ENCODE measurements at regions not wholly inside any gene's neighbourhood (a gene's known extent, or its start where the extent isn't known, plus 50 kb on each side); places are given as distances from the start of the nearest gene placed in this dataset.

DNA sequence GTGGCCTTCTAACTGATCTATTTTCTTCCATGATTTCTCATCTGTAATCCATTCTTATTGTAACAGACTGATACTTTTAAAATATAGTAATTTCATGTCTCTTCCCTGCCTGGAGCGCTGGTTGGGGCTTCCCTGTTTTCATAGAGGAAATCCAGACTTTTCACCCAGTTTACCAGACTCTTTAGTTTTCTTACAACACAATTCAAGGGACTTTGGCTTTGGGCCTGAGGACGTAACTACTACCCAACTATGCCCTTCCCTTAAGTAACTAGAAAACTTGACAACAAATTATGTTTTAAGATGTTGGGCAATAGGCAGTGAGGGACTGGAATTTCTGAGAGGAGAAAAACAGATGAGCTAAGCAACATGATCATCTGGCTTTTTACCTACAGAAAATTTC, 289.6 kb downstream of the FGF10 start:
- TF ChIP-seq, protein P1, sequence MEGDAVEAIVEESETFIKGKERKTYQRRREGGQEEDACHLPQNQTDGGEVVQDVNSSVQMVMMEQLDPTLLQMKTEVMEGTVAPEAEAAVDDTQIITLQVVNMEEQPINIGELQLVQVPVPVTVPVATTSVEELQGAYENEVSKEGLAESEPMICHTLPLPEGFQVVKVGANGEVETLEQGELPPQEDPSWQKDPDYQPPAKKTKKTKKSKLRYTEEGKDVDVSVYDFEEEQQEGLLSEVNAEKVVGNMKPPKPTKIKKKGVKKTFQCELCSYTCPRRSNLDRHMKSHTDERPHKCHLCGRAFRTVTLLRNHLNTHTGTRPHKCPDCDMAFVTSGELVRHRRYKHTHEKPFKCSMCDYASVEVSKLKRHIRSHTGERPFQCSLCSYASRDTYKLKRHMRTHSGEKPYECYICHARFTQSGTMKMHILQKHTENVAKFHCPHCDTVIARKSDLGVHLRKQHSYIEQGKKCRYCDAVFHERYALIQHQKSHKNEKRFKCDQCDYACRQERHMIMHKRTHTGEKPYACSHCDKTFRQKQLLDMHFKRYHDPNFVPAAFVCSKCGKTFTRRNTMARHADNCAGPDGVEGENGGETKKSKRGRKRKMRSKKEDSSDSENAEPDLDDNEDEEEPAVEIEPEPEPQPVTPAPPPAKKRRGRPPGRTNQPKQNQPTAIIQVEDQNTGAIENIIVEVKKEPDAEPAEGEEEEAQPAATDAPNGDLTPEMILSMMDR (IDR thresholded peaks at IDR 0.05 in 2 of 3, conservative IDR thresholded peaks at IDR 0.05 in 1 of 3; ENCODE audit: borderline replicate concordance in 1 of 3, insufficient read depth in 1 of 3, low read depth in 2 of 3, low read length in 2 of 3), result no peak
- no peak for TF ChIP-seq POLR2A (IDR thresholded peaks at IDR 0.05; ENCODE audit: borderline replicate concordance, extremely low read depth, insufficient read depth, insufficient read length)
- TF ChIP-seq, protein P2, sequence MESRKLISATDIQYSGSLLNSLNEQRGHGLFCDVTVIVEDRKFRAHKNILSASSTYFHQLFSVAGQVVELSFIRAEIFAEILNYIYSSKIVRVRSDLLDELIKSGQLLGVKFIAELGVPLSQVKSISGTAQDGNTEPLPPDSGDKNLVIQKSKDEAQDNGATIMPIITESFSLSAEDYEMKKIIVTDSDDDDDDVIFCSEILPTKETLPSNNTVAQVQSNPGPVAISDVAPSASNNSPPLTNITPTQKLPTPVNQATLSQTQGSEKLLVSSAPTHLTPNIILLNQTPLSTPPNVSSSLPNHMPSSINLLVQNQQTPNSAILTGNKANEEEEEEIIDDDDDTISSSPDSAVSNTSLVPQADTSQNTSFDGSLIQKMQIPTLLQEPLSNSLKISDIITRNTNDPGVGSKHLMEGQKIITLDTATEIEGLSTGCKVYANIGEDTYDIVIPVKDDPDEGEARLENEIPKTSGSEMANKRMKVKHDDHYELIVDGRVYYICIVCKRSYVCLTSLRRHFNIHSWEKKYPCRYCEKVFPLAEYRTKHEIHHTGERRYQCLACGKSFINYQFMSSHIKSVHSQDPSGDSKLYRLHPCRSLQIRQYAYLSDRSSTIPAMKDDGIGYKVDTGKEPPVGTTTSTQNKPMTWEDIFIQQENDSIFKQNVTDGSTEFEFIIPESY (IDR thresholded peaks at IDR 0.05; ENCODE audit: extremely low read depth, insufficient replicate concordance, low read length), result no peak
- TF ChIP-seq POLR2AphosphoS5 (IDR thresholded peaks at IDR 0.05; ENCODE audit: low read depth, low read length), result no peak
- TF ChIP-seq RAD21 (IDR thresholded peaks at IDR 0.05; ENCODE audit: low read depth), result no peak
- no peak for TF ChIP-seq CBX3 (IDR thresholded peaks at IDR 0.05; ENCODE audit: low read depth)
- TF ChIP-seq, protein P3, sequence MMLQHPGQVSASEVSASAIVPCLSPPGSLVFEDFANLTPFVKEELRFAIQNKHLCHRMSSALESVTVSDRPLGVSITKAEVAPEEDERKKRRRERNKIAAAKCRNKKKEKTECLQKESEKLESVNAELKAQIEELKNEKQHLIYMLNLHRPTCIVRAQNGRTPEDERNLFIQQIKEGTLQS (IDR thresholded peaks at IDR 0.05), result no peak
- no peak for TF ChIP-seq EZH2 (IDR thresholded peaks at IDR 0.05)
- TF ChIP-seq TCF7L2 (IDR thresholded peaks at IDR 0.05; ENCODE audit: borderline replicate concordance, extremely low read depth, insufficient read depth, insufficient read length), result no peak
- TF ChIP-seq, protein P4, sequence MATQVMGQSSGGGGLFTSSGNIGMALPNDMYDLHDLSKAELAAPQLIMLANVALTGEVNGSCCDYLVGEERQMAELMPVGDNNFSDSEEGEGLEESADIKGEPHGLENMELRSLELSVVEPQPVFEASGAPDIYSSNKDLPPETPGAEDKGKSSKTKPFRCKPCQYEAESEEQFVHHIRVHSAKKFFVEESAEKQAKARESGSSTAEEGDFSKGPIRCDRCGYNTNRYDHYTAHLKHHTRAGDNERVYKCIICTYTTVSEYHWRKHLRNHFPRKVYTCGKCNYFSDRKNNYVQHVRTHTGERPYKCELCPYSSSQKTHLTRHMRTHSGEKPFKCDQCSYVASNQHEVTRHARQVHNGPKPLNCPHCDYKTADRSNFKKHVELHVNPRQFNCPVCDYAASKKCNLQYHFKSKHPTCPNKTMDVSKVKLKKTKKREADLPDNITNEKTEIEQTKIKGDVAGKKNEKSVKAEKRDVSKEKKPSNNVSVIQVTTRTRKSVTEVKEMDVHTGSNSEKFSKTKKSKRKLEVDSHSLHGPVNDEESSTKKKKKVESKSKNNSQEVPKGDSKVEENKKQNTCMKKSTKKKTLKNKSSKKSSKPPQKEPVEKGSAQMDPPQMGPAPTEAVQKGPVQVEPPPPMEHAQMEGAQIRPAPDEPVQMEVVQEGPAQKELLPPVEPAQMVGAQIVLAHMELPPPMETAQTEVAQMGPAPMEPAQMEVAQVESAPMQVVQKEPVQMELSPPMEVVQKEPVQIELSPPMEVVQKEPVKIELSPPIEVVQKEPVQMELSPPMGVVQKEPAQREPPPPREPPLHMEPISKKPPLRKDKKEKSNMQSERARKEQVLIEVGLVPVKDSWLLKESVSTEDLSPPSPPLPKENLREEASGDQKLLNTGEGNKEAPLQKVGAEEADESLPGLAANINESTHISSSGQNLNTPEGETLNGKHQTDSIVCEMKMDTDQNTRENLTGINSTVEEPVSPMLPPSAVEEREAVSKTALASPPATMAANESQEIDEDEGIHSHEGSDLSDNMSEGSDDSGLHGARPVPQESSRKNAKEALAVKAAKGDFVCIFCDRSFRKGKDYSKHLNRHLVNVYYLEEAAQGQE (IDR thresholded peaks at IDR 0.05; ENCODE audit: low read depth), result no peak
- TF ChIP-seq, protein P5, sequence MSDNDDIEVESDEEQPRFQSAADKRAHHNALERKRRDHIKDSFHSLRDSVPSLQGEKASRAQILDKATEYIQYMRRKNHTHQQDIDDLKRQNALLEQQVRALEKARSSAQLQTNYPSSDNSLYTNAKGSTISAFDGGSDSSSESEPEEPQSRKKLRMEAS (IDR thresholded peaks at IDR 0.05), result no peak
- TF ChIP-seq EZH2phosphoT487 (IDR thresholded peaks at IDR 0.05; ENCODE audit: borderline replicate concordance), result no peak
- TF ChIP-seq SIN3A (IDR thresholded peaks at IDR 0.05; ENCODE audit: low read depth), result no peak
